ENCODE measurements at regions not wholly inside any gene's neighbourhood (a gene's known extent, or its start where the extent isn't known, plus 50 kb on each side); places are given as distances from the start of the nearest gene placed in this dataset.

- TF ChIP-seq ZNF747 (tag by site-specific recombination; IDR thresholded peaks at IDR 0.05) (no peak), ZNF335 (tag by site-specific recombination; conservative IDR thresholded peaks at IDR 0.05) (no peak), CTCF (tag by site-specific recombination; IDR thresholded peaks at IDR 0.05) (no peak), ZBTB49 (tag by site-specific recombination; IDR thresholded peaks at IDR 0.05; ENCODE audit: low read depth) (no peak), ZNF785 (tag by site-specific recombination; IDR thresholded peaks at IDR 0.05) (no peak), YY1 (tag by site-specific recombination; IDR thresholded peaks at IDR 0.05) (no peak), INSM2 (tag by site-specific recombination; IDR thresholded peaks at IDR 0.05) (no peak), SETDB1 (IDR thresholded peaks at IDR 0.05; ENCODE audit: insufficient read length, low read length) (no peak), REST (tag by site-specific recombination; IDR thresholded peaks at IDR 0.05) (no peak), ZNF302 (tag by site-specific recombination; IDR thresholded peaks at IDR 0.05; ENCODE audit: low read depth) (no peak), ZNF473 (tag by site-specific recombination; IDR thresholded peaks at IDR 0.05) (no peak), ZNF580 (tag by site-specific recombination; IDR thresholded peaks at IDR 0.05) (no peak), ZNF274 (IDR thresholded peaks at IDR 0.05; ENCODE audit: low read length) (no peak), ZNF274 (tag by site-specific recombination; IDR thresholded peaks at IDR 0.05; ENCODE audit: borderline replicate concordance) (no peak), ZNF645 (tag by site-specific recombination; IDR thresholded peaks at IDR 0.05) (no peak)
Observed at GRCh38 chr6:167409694-167410093, 84.8 kb downstream of the TTLL2 start.

Measured in HEK293 (cell line).